ENCODE measurements at regions not wholly inside any gene's neighbourhood (a gene's known extent, or its start where the extent isn't known, plus 50 kb on each side); places are given as distances from the start of the nearest gene placed in this dataset.

DNA sequence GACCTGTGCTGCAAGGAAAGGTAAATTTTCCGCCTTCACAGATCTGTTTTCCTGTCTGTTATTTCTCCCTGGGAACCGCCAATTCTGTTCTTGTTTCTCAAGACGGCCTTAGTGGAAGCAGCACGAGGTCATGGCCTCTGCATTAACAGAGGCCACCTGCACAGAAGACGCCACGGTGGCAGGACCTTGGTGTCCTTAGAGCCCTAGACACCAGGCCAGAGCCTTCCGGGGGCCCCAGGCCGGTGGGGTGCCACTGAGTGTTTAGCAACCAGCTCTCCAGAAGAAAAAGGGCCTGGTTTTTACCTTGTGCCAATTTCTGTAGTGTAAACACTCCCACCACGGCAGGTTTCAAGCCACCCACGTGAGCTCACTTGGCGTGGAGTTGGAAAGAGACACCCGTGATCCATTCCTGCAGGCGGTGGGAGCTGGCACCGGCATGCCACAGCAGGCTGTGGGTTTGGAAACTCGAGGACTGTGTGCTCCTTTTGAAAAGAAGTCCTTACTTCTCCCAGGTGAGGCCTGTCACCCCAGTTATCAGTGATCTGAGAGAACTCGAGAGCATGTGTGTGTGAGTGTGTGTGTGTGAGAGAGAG is 103.9 kb upstream of the HDAC4 start:
- DNase-seq = no peak
- Histone ChIP-seq H3K27me3 (ENCODE audit: control insufficient read depth, insufficient read depth, low read length) (no peaks in the 10 kb centered on the region), H3K36me3 (ENCODE audit: control insufficient read depth, insufficient read depth, low read length) (no peaks in the 10 kb centered on the region), H3K4me1 (ENCODE audit: control insufficient read depth, insufficient read depth, low read length) (peaks cover 18% of the 10 kb centered on the region), H3K4me3 (ENCODE audit: low read length) (no peak overlapping the region), H3K9me3 (ENCODE audit: control insufficient read depth, insufficient read depth, low read length) (no peaks in the 10 kb centered on the region), H3K27ac (ENCODE audit: low read length) (no peak overlapping the region)
- H3K9me3 Mint-ChIP-seq = no peaks in the 10 kb centered on the region
- TF ChIP-seq, protein P1, sequence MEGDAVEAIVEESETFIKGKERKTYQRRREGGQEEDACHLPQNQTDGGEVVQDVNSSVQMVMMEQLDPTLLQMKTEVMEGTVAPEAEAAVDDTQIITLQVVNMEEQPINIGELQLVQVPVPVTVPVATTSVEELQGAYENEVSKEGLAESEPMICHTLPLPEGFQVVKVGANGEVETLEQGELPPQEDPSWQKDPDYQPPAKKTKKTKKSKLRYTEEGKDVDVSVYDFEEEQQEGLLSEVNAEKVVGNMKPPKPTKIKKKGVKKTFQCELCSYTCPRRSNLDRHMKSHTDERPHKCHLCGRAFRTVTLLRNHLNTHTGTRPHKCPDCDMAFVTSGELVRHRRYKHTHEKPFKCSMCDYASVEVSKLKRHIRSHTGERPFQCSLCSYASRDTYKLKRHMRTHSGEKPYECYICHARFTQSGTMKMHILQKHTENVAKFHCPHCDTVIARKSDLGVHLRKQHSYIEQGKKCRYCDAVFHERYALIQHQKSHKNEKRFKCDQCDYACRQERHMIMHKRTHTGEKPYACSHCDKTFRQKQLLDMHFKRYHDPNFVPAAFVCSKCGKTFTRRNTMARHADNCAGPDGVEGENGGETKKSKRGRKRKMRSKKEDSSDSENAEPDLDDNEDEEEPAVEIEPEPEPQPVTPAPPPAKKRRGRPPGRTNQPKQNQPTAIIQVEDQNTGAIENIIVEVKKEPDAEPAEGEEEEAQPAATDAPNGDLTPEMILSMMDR (IDR thresholded peaks at IDR 0.05) = no peak
- no peaks in the 10 kb centered on the region for H3K36me3 Mint-ChIP-seq
- H3K27ac Mint-ChIP-seq = no peak overlapping the region
- H3K27me3 Mint-ChIP-seq (ENCODE audit: low read depth in 2 of 2) = no peaks in the 10 kb centered on the region
- ATAC-seq = no peak
- intact Hi-C loops (cut with micrococcal nuclease) = no loop called here
- WGBS (ENCODE audit: insufficient coverage) = 87% methylated on average over 16 of the region's 16 CpGs
- no peak overlapping the region for H3K4me3 Mint-ChIP-seq
- H3K4me1 Mint-ChIP-seq = peaks cover 0 to 7% of the 10 kb centered on the region in 2 donors

DNA sequence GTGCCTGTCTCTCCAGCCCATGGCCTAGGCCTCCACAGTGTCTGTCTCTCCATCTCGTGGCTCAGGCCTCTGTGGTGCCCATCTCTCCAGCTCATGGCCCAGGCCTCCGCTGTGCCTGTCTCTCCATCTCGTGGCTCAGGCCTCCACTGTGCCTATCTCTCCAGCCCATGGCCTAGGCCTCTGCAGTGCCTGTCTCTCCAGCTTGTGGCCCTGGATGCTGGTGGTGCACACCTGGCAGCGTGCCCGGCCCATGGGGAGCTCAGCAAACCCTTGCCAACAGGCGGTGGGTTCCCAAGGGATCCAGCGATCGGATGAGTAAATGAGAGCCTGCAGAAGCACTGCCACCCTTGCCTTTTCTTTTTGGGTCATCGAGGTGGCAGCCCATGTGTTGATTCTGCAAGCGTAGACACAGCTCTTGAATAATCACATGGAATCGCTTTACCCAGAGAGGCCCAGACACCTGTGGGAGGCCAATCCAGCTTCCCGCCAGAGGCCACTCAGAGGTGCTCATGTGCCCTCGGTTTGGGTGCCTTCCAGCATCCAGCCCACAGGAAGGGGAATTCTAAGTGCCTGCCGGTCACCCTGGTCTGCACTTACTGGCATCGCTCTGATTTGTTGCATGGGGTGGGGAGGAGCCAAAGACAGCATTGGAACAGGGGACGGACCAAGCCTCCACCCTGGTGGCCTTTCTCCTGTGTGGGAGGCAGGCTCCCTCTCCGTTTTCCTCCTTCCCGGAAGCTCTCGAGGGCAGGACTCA is 101.8 kb upstream of the HDAC4 start:
- intact Hi-C loops (cut with micrococcal nuclease) = no loop called here
- H3K27me3 ChIP-seq (ENCODE audit: control insufficient read depth, insufficient read depth, low read length) = no peaks in the 10 kb centered on the region
- Mint-ChIP-seq H3K4me3 (no peak overlapping the region), H3K4me1 (no peaks in the 10 kb centered on the region), H3K36me3 (no peaks in the 10 kb centered on the region), H3K27me3 (ENCODE audit: low read depth in 2 of 2) (peaks cover 5 to 7% of the 10 kb centered on the region in 2 donors), H3K27ac (no peak overlapping the region), H3K9me3 (no peaks in the 10 kb centered on the region)
- H3K4me3 ChIP-seq (ENCODE audit: low read length) = no peak overlapping the region
- WGBS (ENCODE audit: insufficient coverage) = 68% methylated on average over 18 of the region's 19 CpGs
- DNase-seq = no peak
- no peaks in the 10 kb centered on the region for H3K36me3 ChIP-seq (ENCODE audit: control insufficient read depth, insufficient read depth, low read length)
- H3K9me3 ChIP-seq (ENCODE audit: control insufficient read depth, insufficient read depth, low read length) = no peaks in the 10 kb centered on the region
- H3K27ac ChIP-seq (ENCODE audit: low read length) = no peak overlapping the region
- ATAC-seq = no peak
- TF ChIP-seq, protein P1 (IDR thresholded peaks at IDR 0.05) = no peak
- H3K4me1 ChIP-seq (ENCODE audit: control insufficient read depth, insufficient read depth, low read length) = peaks cover 18% of the 10 kb centered on the region

GRCh38 chr2:239500574-239501550 is 100.0 kb upstream of the HDAC4 start:
- TF ChIP-seq, protein P1 (IDR thresholded peaks at IDR 0.05) = no peak
- DNase-seq (no peak), ATAC-seq (peak in 2 of 3 donors; percentile 34 to 54)
- H3K36me3 Mint-ChIP-seq = no peaks in the 10 kb centered on the region
- H3K4me1 ChIP-seq (ENCODE audit: control insufficient read depth, insufficient read depth, low read length) = peaks cover 18% of the 10 kb centered on the region
- no peak overlapping the region for H3K27ac Mint-ChIP-seq
- intact Hi-C loops (cut with micrococcal nuclease) = no loop called here
- H3K4me1 Mint-ChIP-seq = no peaks in the 10 kb centered on the region
- no peaks in the 10 kb centered on the region for H3K27me3 ChIP-seq (ENCODE audit: control insufficient read depth, insufficient read depth, low read length)
- 56% methylated on average over 22 of the region's 22 CpGs for WGBS (ENCODE audit: insufficient coverage)
- no peaks in the 10 kb centered on the region for H3K9me3 Mint-ChIP-seq
- H3K36me3 ChIP-seq (ENCODE audit: control insufficient read depth, insufficient read depth, low read length) = no peaks in the 10 kb centered on the region
- H3K9me3 ChIP-seq (ENCODE audit: control insufficient read depth, insufficient read depth, low read length) = no peaks in the 10 kb centered on the region
- peak overlapping the region; percentile 45 for H3K27ac ChIP-seq (ENCODE audit: low read length)
- H3K27me3 Mint-ChIP-seq (ENCODE audit: low read depth in 2 of 2) = peaks cover 5 to 13% of the 10 kb centered on the region in 2 donors
- no peak overlapping the region for H3K4me3 Mint-ChIP-seq
- no peak overlapping the region for H3K4me3 ChIP-seq (ENCODE audit: low read length)
